Astrocyte (in vitro differentiated cells and primary cell): ENCODE measurements at regions not wholly inside any gene's neighbourhood (a gene's known extent, or its start where the extent isn't known, plus 50 kb on each side); places are given as distances from the start of the nearest gene placed in this dataset.

Experiments used
- DNase-seq: peaks from one replicate; pipeline ENCODE4 v3.0.0-alpha.2; 2010; ENCODE audit warnings: low read depth
- FAIRE-seq: peaks from 2 replicates; lab custom pipeline; 2011; peaks lifted over from hg19 to GRCh38; lab: Jason Lieb, UNC
- H2AFZ ChIP-seq: 2 replicates; pipeline ENCODE4 v1.6.0; 2012; ENCODE audit warnings: low read depth, low read length, inconsistent platforms
- H3K27ac ChIP-seq: 2 replicates; pipeline ENCODE4 v1.5.1; 2011; ENCODE audit warnings: low read depth, low read length, inconsistent platforms
- H3K27me3 ChIP-seq: 2 replicates; pipeline ENCODE4 v1.6.0; 2011; ENCODE audit warnings: low read length, inconsistent platforms; ENCODE audit not compliant: insufficient read depth
- H3K36me3 ChIP-seq: 2 replicates; pipeline ENCODE4 v1.5.1; 2011; ENCODE audit warnings: low read length, inconsistent platforms; ENCODE audit not compliant: insufficient read depth
- H3K4me1 ChIP-seq: 2 replicates; pipeline ENCODE4 v1.5.1; 2011; ENCODE audit warnings: low read length, inconsistent platforms; ENCODE audit not compliant: insufficient read depth
- H3K4me2 ChIP-seq: 2 replicates; pipeline ENCODE4 v1.6.0; 2012; ENCODE audit warnings: low read length, inconsistent platforms
- H3K4me3 ChIP-seq: 2 replicates; pipeline ENCODE4 v1.5.1; 2011; ENCODE audit warnings: low read depth, mild to moderate bottlenecking, low read length, inconsistent platforms; ENCODE audit not compliant: insufficient read depth
- H3K79me2 ChIP-seq: 2 replicates; pipeline ENCODE4 v1.6.0; 2012; ENCODE audit warnings: mild to moderate bottlenecking, low read length, inconsistent platforms; ENCODE audit not compliant: insufficient read depth
- H3K9ac ChIP-seq: 2 replicates; pipeline ENCODE4 v1.6.0; 2012; ENCODE audit warnings: mild to moderate bottlenecking, low read length, inconsistent platforms
- H3K9me3 ChIP-seq: 2 replicates; pipeline ENCODE4 v1.5.1; 2012; ENCODE audit warnings: low read depth, mild to moderate bottlenecking, low read length, inconsistent platforms; ENCODE audit not compliant: insufficient read depth
- H4K20me1 ChIP-seq: 2 replicates; pipeline ENCODE4 v1.6.0; 2012; ENCODE audit warnings: low read length, inconsistent platforms; ENCODE audit not compliant: insufficient read depth
- H3K27ac Mint-ChIP-seq: one replicate; pipeline ENCODE4 v1.8.0; 2021; ENCODE audit warnings: mild to moderate bottlenecking, mixed read lengths; ENCODE audit not compliant: unreplicated experiment
- H3K27me3 Mint-ChIP-seq: one replicate; pipeline ENCODE4 v1.8.0; 2021; ENCODE audit warnings: low read depth, mixed read lengths; ENCODE audit not compliant: unreplicated experiment
- H3K36me3 Mint-ChIP-seq: one replicate; pipeline ENCODE4 v1.8.0; 2021; ENCODE audit warnings: low read depth, mixed read lengths; ENCODE audit not compliant: unreplicated experiment
- H3K4me1 Mint-ChIP-seq: one replicate; pipeline ENCODE4 v1.8.0; 2021; ENCODE audit warnings: low read depth, mixed read lengths; ENCODE audit not compliant: unreplicated experiment
- H3K4me3 Mint-ChIP-seq: one replicate; pipeline ENCODE4 v1.8.0; 2021; ENCODE audit warnings: mild to moderate bottlenecking, moderate library complexity, mixed read lengths; ENCODE audit not compliant: unreplicated experiment
- H3K9me3 Mint-ChIP-seq: one replicate; pipeline ENCODE4 v1.8.0; 2021; ENCODE audit warnings: mild to moderate bottlenecking, mixed read lengths; ENCODE audit not compliant: unreplicated experiment
- CTCF ChIP-seq: IDR thresholded peaks from 2 replicates; pipeline ENCODE4 v1.5.1; 2011; ENCODE audit warnings: low read depth, mild to moderate bottlenecking, inconsistent platforms, low read length, moderate library complexity; ENCODE audit not compliant: insufficient read depth
- EZH2 ChIP-seq: IDR thresholded peaks from 2 replicates; pipeline ENCODE4 v1.6.1; 2012; ENCODE audit warnings: mild to moderate bottlenecking, low read length, inconsistent platforms; ENCODE audit not compliant: insufficient read depth

DNA sequence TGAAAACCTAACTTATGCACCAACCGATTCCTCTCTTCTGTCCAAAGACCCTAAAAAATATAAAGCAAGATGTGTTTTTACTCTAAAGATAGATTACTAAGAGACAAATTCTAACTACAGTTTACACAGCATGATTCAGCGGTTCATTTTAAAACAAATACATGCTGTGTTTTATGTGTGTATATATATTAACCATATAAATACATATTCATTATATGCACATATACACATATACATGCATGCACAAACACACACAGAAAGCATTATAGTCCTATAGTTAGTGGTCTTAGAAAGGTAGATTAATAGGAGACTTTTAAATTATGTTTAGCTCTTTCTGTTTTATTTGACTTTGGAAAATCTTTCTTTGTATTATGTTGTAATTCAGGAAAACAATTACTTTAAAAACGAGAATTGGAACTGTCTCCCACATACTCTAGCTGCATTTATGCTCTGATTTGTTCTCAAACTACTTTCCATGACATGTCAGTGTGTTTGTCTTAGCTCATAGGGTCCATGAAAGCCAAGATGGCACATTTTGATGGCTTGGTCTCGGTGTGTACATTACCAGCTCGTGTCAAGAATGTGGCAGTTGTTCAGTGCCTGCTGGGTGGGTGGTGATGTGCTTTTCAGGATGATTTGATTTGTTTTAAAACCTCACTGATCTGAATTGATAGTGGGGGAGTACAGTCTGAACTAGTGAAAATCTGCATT lies 548.8 kb upstream of the SALL1 start:
- Histone ChIP-seq H3K9me3 (no peaks in the 10 kb centered on the region), H3K4me3 (no peak overlapping the region), H3K36me3 (no peaks in the 10 kb centered on the region), H3K27ac (no peak overlapping the region), H3K79me2 (no peaks in the 10 kb centered on the region), H4K20me1 (no peaks in the 10 kb centered on the region), H3K27me3 (no peaks in the 10 kb centered on the region), H2AFZ (no peak overlapping the region), H3K9ac (no peak overlapping the region), H3K4me1 (no peaks in the 10 kb centered on the region), H3K4me2 (no peak overlapping the region)
- DNase-seq (no peak), FAIRE-seq (no peak)
- H3K36me3 Mint-ChIP-seq, result no peaks in the 10 kb centered on the region
- TF ChIP-seq CTCF (no peak), EZH2 (no peak)
- H3K9me3 Mint-ChIP-seq, result peaks cover 5% of the 10 kb centered on the region
- no peaks in the 10 kb centered on the region for H3K4me1 Mint-ChIP-seq
- H3K4me3 Mint-ChIP-seq, result no peak overlapping the region
- H3K27ac Mint-ChIP-seq, result no peak overlapping the region
- peaks cover 8% of the 10 kb centered on the region for H3K27me3 Mint-ChIP-seq

- H3K27me3 ChIP-seq, result no peaks in the 10 kb centered on the region
- H3K79me2 ChIP-seq, result no peaks in the 10 kb centered on the region
- H3K27ac ChIP-seq, result no peak overlapping the region
- Mint-ChIP-seq H3K4me1 (no peaks in the 10 kb centered on the region), H3K4me3 (no peak overlapping the region), H3K9me3 (peaks cover 2% of the 10 kb centered on the region), H3K36me3 (no peaks in the 10 kb centered on the region), H3K27me3 (peaks cover 8% of the 10 kb centered on the region), H3K27ac (no peak overlapping the region)
- H3K9me3 ChIP-seq, result no peaks in the 10 kb centered on the region
- H3K4me3 ChIP-seq, result no peak overlapping the region
- H2AFZ ChIP-seq, result no peak overlapping the region
- no peaks in the 10 kb centered on the region for H4K20me1 ChIP-seq
- H3K4me2 ChIP-seq, result no peak overlapping the region
- H3K9ac ChIP-seq, result no peak overlapping the region
- TF ChIP-seq CTCF (no peak), EZH2 (no peak)
- H3K4me1 ChIP-seq, result no peaks in the 10 kb centered on the region
- no peak for DNase-seq
- no peak for FAIRE-seq
- H3K36me3 ChIP-seq, result no peaks in the 10 kb centered on the region
Observed at GRCh38 chr16:51698647-51699046, 547.6 kb upstream of the SALL1 start.

DNA sequence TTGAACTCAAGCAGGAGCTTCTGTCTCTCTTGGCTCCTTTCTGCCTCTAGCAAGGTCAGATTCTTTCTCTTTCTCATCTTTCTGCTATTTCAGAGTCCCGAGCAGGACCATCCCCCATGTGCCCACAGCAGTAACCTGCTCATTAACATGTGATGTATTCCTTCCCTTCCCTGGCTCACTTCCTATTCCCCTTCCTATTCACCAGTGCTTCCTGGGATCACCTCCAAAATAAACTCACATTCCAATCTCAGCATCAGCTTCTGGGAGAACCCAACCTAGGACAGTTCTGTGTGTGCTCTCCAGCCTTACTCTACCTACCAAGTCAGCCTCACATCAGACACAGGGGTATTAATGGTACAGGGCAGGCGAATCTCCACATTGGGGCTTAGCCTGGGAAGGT lies 546.4 kb upstream of the SALL1 start:
- Mint-ChIP-seq H3K36me3 (no peaks in the 10 kb centered on the region), H3K27me3 (peaks cover 8% of the 10 kb centered on the region), H3K4me1 (no peaks in the 10 kb centered on the region), H3K4me3 (no peak overlapping the region), H3K27ac (no peak overlapping the region), H3K9me3 (peaks cover 2% of the 10 kb centered on the region)
- Histone ChIP-seq H3K9ac (no peak overlapping the region), H3K27me3 (no peaks in the 10 kb centered on the region), H4K20me1 (no peaks in the 10 kb centered on the region), H2AFZ (no peak overlapping the region), H3K36me3 (no peaks in the 10 kb centered on the region), H3K4me2 (no peak overlapping the region), H3K9me3 (no peaks in the 10 kb centered on the region), H3K4me1 (no peaks in the 10 kb centered on the region), H3K79me2 (no peaks in the 10 kb centered on the region), H3K27ac (no peak overlapping the region), H3K4me3 (no peak overlapping the region)
- no peak for DNase-seq
- no peak for FAIRE-seq
- TF ChIP-seq EZH2 (no peak), CTCF (no peak)
